Keratinocyte (primary cell): ENCODE measurements at regions not wholly inside any gene's neighbourhood (a gene's known extent, or its start where the extent isn't known, plus 50 kb on each side); places are given as distances from the start of the nearest gene placed in this dataset.

ENCODE experiments used
- DNase-seq: peaks from one replicate; pipeline ENCODE4 v3.0.0-alpha.2; 2011; ENCODE audit warnings: low read depth, missing footprints, low spot score
- FAIRE-seq: peaks from 2 replicates; lab custom pipeline; 2011; peaks lifted over from hg19 to GRCh38; lab: Jason Lieb, UNC
- H2AFZ ChIP-seq: 2 replicates; pipeline ENCODE4 v1.6.0; 2012; ENCODE audit warnings: low read length, control low read depth, inconsistent platforms; ENCODE audit not compliant: control insufficient read depth
- H3K27ac ChIP-seq: 2 replicates; pipeline ENCODE4 v1.5.1; 2011; ENCODE audit warnings: low read length; ENCODE audit not compliant: control insufficient read depth, insufficient read depth
- H3K27me3 ChIP-seq: 3 replicates; pipeline ENCODE4 v1.6.0; 2011; ENCODE audit warnings: low read length; ENCODE audit not compliant: control insufficient read depth, insufficient read depth; ENCODE audit errors: extremely low read depth
- H3K36me3 ChIP-seq, 2 experiments: 2 replicates in 1 of 2; 3 replicates in 1 of 2; pipeline ENCODE4 v1.5.1; 2011; ENCODE audit warnings: low read length in 2 of 2, mild to moderate bottlenecking in 1 of 2; ENCODE audit not compliant: control insufficient read depth in 2 of 2, insufficient read depth in 2 of 2; ENCODE audit errors: extremely low read depth in 1 of 2
- H3K4me1 ChIP-seq: 3 replicates; pipeline ENCODE4 v1.5.1; 2011; ENCODE audit warnings: low read length; ENCODE audit not compliant: control insufficient read depth, insufficient read depth; ENCODE audit errors: extremely low read depth
- H3K4me2 ChIP-seq: 3 replicates; pipeline ENCODE4 v1.6.0; 2011; ENCODE audit warnings: low read depth, low read length; ENCODE audit not compliant: control insufficient read depth, insufficient read depth; ENCODE audit errors: extremely low read depth
- H3K4me3 ChIP-seq, 3 experiments: fragments of 200-600 bp in 1 of 3; sonication (generic) in 1 of 3; 2 replicates in 2 of 3; 3 replicates in 1 of 3; pipeline ENCODE4 v1.5.1; 2011 to 2016; ENCODE audit warnings: low read length in 3 of 3, mild to moderate bottlenecking in 3 of 3, control low read depth in 2 of 3, inconsistent platforms in 1 of 3, low read depth in 1 of 3, mixed read lengths in 1 of 3, mixed run types in 1 of 3, moderate library complexity in 1 of 3; ENCODE audit not compliant: control insufficient read depth in 2 of 3, insufficient read depth in 2 of 3; ENCODE audit errors: extremely low read depth in 1 of 3
- H3K79me2 ChIP-seq: 2 replicates; pipeline ENCODE4 v1.6.0; 2012; ENCODE audit warnings: low read length; ENCODE audit not compliant: control insufficient read depth, insufficient read depth
- H3K9ac ChIP-seq: 3 replicates; pipeline ENCODE4 v1.6.0; 2011; ENCODE audit warnings: low read length; ENCODE audit not compliant: control insufficient read depth, insufficient read depth; ENCODE audit errors: extremely low read depth
- H3K9me1 ChIP-seq: 3 replicates; pipeline ENCODE4 v1.6.0; 2011; ENCODE audit warnings: low read length; ENCODE audit not compliant: control insufficient read depth, insufficient read depth; ENCODE audit errors: extremely low read depth
- H3K9me3 ChIP-seq: 2 replicates; pipeline ENCODE4 v1.5.1; 2012; ENCODE audit warnings: low read depth, low read length; ENCODE audit not compliant: control insufficient read depth
- H4K20me1 ChIP-seq: 3 replicates; pipeline ENCODE4 v1.6.0; 2011; ENCODE audit warnings: low read length; ENCODE audit not compliant: control insufficient read depth, insufficient read depth; ENCODE audit errors: extremely low read depth
- CTCF ChIP-seq, 3 experiments: IDR thresholded peaks in 1 of 3; conservative IDR thresholded peaks in 1 of 3; optimal IDR thresholded peaks in 1 of 3; 2 replicates in 2 of 3; 3 replicates in 1 of 3; pipeline versions ENCODE3 to v1.5.1; 2011; ENCODE audit warnings: low read length in 3 of 3, mild to moderate bottlenecking in 3 of 3, moderate library complexity in 2 of 3, control low read depth in 1 of 3, inconsistent platforms in 1 of 3; ENCODE audit not compliant: insufficient read depth in 2 of 3; ENCODE audit errors: extremely low read depth in 1 of 3
- EZH2 ChIP-seq: IDR thresholded peaks from one replicate; pipeline ENCODE4 v1.6.1; 2012; ENCODE audit warnings: inconsistent platforms, mild to moderate bottlenecking, low read length, moderate library complexity
- dilution Hi-C: fragments of 300-500 bp; cut with MboI; formaldehyde crosslinking; loops from one replicate; pipeline ENCODE4 v1.7.0; 2020; ENCODE audit warnings: low sequenced_read_pairs; ENCODE audit not compliant: extremely low pct_ligation_motif_present

- no peak for DNase-seq
Observed at GRCh38 chr21:41605178-41605933, 97.4 kb upstream of the TMPRSS2 start.

GRCh38 chr21:41604583-41605041 lies 96.7 kb upstream of the TMPRSS2 start:
- H3K4me2 ChIP-seq, result no peak overlapping the region
- FAIRE-seq, result no peak
- dilution Hi-C loops, result no loop called here
- H3K9me1 ChIP-seq, result no peaks in the 10 kb centered on the region
- peaks cover 15% of the 10 kb centered on the region for H3K4me1 ChIP-seq
- TF ChIP-seq EZH2, result no peak
- no peak for TF ChIP-seq CTCF (optimal IDR thresholded peaks at IDR 0.05 in 1 of 3, IDR thresholded peaks at IDR 0.05 in 1 of 3, conservative IDR thresholded peaks at IDR 0.05 in 1 of 3; ENCODE audit: extremely low read depth in 1 of 3, insufficient read depth in 2 of 3, low read length in 3 of 3)
- H3K27ac ChIP-seq, result no peak overlapping the region
- no peaks in the 10 kb centered on the region for H3K36me3 ChIP-seq
- H3K27me3 ChIP-seq, result no peaks in the 10 kb centered on the region
- no peak overlapping the region for H3K4me3 ChIP-seq
- no peak overlapping the region for H2AFZ ChIP-seq
- DNase-seq, result no peak
- no peaks in the 10 kb centered on the region for H3K79me2 ChIP-seq
- H4K20me1 ChIP-seq, result no peaks in the 10 kb centered on the region
- no peak overlapping the region for H3K9ac ChIP-seq
- H3K9me3 ChIP-seq, result no peaks in the 10 kb centered on the region

More at GRCh38 chr21:41605178-41605933, 97.4 kb upstream of the TMPRSS2 start:
- H3K4me3 ChIP-seq, result no peak overlapping the region
- H3K79me2 ChIP-seq, result no peaks in the 10 kb centered on the region
- H3K27ac ChIP-seq, result no peak overlapping the region
- TF ChIP-seq EZH2 (no peak), CTCF (optimal IDR thresholded peaks at IDR 0.05 in 1 of 3, IDR thresholded peaks at IDR 0.05 in 1 of 3, conservative IDR thresholded peaks at IDR 0.05 in 1 of 3; ENCODE audit: extremely low read depth in 1 of 3, insufficient read depth in 2 of 3, low read length in 3 of 3) (no peak)
- dilution Hi-C loops, result no loop called here
- H3K36me3 ChIP-seq, result no peaks in the 10 kb centered on the region
- H2AFZ ChIP-seq, result peak overlapping the region; percentile 8
- no peaks in the 10 kb centered on the region for H3K9me1 ChIP-seq
- peak overlapping the region; percentile 4 for H3K4me2 ChIP-seq
- H3K9me3 ChIP-seq, result no peaks in the 10 kb centered on the region
- no peak overlapping the region for H3K9ac ChIP-seq
- no peaks in the 10 kb centered on the region for H4K20me1 ChIP-seq
- H3K4me1 ChIP-seq, result peaks cover 15% of the 10 kb centered on the region
- peak; percentile 5 for FAIRE-seq
- H3K27me3 ChIP-seq, result no peaks in the 10 kb centered on the region
